BE2C (cell line): ENCODE measurements at regions not wholly inside any gene's neighbourhood (a gene's known extent, or its start where the extent isn't known, plus 50 kb on each side); places are given as distances from the start of the nearest gene placed in this dataset.

Experiments used
- DNase-seq: peaks from one replicate; pipeline ENCODE4 v3.0.0-alpha.2; 2020
- H3K27me3 ChIP-seq: fragments of 250-450 bp; sonication (Bioruptor Pico); 2 replicates; pipeline ENCODE4 v1.5.1; 2020; ENCODE audit warnings: mild to moderate bottlenecking
- H3K36me3 ChIP-seq: fragments of 250-450 bp; sonication (Bioruptor Pico); 2 replicates; pipeline ENCODE4 v1.5.1; 2020; ENCODE audit warnings: mild to moderate bottlenecking
- H3K4me1 ChIP-seq: fragments of 250-450 bp; sonication (Bioruptor Pico); 2 replicates; pipeline ENCODE4 v1.5.1; 2020
- H3K4me3 ChIP-seq: 2 replicates; pipeline ENCODE4 v1.5.1; 2011; ENCODE audit warnings: low read depth, low read length
- H3K9me3 ChIP-seq: fragments of 250-450 bp; sonication (Bioruptor Pico); 2 replicates; pipeline ENCODE4 v1.5.1; 2020
- TF ChIP-seq, protein P1 (sequence below): IDR thresholded peaks from 2 replicates; pipeline ENCODE4 v1.5.1; 2012; ENCODE audit warnings: mild to moderate bottlenecking, low read depth, low read length

- Histone ChIP-seq H3K36me3 (no peaks in the 10 kb centered on the region), H3K4me3 (no peak overlapping the region), H3K27me3 (no peaks in the 10 kb centered on the region), H3K9me3 (no peaks in the 10 kb centered on the region), H3K4me1 (no peaks in the 10 kb centered on the region)
- TF ChIP-seq, protein P1, sequence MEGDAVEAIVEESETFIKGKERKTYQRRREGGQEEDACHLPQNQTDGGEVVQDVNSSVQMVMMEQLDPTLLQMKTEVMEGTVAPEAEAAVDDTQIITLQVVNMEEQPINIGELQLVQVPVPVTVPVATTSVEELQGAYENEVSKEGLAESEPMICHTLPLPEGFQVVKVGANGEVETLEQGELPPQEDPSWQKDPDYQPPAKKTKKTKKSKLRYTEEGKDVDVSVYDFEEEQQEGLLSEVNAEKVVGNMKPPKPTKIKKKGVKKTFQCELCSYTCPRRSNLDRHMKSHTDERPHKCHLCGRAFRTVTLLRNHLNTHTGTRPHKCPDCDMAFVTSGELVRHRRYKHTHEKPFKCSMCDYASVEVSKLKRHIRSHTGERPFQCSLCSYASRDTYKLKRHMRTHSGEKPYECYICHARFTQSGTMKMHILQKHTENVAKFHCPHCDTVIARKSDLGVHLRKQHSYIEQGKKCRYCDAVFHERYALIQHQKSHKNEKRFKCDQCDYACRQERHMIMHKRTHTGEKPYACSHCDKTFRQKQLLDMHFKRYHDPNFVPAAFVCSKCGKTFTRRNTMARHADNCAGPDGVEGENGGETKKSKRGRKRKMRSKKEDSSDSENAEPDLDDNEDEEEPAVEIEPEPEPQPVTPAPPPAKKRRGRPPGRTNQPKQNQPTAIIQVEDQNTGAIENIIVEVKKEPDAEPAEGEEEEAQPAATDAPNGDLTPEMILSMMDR: no peak
- DNase-seq: no peak
Measured at GRCh38 chr4:20196476-20196875, 55.2 kb upstream of the SLIT2 start.

- TF ChIP-seq, protein P1: no peak
- no peaks in the 10 kb centered on the region for H3K27me3 ChIP-seq
- no peak overlapping the region for H3K4me3 ChIP-seq
- no peaks in the 10 kb centered on the region for H3K9me3 ChIP-seq
- no peak for DNase-seq
- no peaks in the 10 kb centered on the region for H3K36me3 ChIP-seq
- no peaks in the 10 kb centered on the region for H3K4me1 ChIP-seq
Measured at GRCh38 chr4:20195071-20195885, 56.4 kb upstream of the SLIT2 start.

GRCh38 chr4:20194123-20195013, 57.3 kb upstream of the SLIT2 start:
- no peaks in the 10 kb centered on the region for H3K36me3 ChIP-seq
- no peak overlapping the region for H3K4me3 ChIP-seq
- TF ChIP-seq, protein P1: no peak
- no peak for DNase-seq
- H3K9me3 ChIP-seq: no peaks in the 10 kb centered on the region
- no peaks in the 10 kb centered on the region for H3K27me3 ChIP-seq
- no peaks in the 10 kb centered on the region for H3K4me1 ChIP-seq

DNA sequence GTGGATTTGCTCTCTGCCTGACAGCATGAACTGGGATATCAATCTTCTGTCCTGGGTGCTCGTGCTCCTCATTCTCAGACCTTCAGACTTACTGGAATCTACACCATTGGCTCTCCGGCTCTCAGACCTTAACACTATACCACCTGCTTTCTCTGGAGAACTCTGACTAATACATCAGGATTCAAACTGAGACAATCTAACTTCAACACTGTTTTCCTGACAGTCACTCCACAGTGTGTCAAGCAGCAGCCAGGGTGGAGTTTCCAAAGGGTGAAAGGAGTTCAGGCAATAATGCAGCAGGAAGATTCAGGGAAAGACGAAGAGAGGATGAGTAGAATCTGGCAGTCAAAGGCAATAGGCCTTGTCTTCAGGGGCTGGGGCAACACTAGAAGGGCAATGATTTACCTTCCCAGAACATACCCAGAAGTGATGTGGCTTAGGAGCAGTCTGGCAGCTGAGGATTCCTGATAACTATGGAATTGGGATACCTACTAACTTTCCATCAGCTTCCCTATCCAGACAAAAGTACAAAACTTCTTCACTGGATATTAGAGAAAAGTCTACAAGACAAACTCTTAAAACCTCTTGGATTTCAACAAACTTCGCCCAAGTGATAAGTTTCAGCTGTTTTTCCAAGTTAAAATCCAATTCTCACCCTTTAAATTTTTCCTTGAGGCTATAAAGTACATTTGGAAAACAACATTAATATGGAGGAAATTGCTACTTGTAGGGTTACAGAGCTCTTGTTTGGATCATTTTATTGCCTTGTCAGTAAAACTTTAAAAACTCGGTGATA, 58.4 kb upstream of the SLIT2 start:
- Histone ChIP-seq H3K4me1 (no peaks in the 10 kb centered on the region), H3K27me3 (no peaks in the 10 kb centered on the region), H3K9me3 (no peaks in the 10 kb centered on the region), H3K36me3 (no peaks in the 10 kb centered on the region), H3K4me3 (no peak overlapping the region)
- no peak for DNase-seq
- TF ChIP-seq, protein P1: no peak

GRCh38 chr4:20192736-20193135, 59.0 kb upstream of the SLIT2 start:
- no peaks in the 10 kb centered on the region for H3K36me3 ChIP-seq
- TF ChIP-seq, protein P1: no peak

More at GRCh38 chr4:20192736-20193135, 59.0 kb upstream of the SLIT2 start:
- no peaks in the 10 kb centered on the region for H3K9me3 ChIP-seq
- DNase-seq: no peak
- H3K4me3 ChIP-seq: no peak overlapping the region
- no peaks in the 10 kb centered on the region for H3K4me1 ChIP-seq
- no peaks in the 10 kb centered on the region for H3K27me3 ChIP-seq
